ENCODE measurements at regions not wholly inside any gene's neighbourhood (a gene's known extent, or its start where the extent isn't known, plus 50 kb on each side); places are given as distances from the start of the nearest gene placed in this dataset.

DNA sequence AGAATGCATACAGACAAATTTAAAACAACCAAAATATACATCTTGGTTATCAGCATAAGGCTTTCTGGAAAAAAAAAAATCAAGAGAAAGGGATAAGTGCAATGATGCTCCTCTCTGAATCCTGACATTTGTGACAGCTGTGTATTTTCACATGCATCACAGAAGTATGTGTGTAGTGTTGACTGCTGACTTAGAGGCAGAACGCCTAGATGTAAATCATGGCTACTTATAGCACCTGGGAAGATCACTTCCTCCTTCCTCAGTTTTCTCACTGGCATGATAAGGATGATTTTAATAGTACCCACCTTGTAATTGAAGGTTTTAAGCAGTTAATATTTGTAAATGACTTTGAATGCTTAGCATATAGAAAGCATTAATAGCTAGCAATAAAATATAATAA is 112.5 kb downstream of the MRPL39 start:
- TF ChIP-seq RFX5 (IDR thresholded peaks at IDR 0.05) (no peak), EP300 (IDR thresholded peaks at IDR 0.05) (no peak), HDAC2 (IDR thresholded peaks at IDR 0.05) (no peak), HMGXB4 (CRISPR knock-in tag; IDR thresholded peaks at IDR 0.05; ENCODE audit: borderline replicate concordance) (no peak)
- TF ChIP-seq, protein P1, sequence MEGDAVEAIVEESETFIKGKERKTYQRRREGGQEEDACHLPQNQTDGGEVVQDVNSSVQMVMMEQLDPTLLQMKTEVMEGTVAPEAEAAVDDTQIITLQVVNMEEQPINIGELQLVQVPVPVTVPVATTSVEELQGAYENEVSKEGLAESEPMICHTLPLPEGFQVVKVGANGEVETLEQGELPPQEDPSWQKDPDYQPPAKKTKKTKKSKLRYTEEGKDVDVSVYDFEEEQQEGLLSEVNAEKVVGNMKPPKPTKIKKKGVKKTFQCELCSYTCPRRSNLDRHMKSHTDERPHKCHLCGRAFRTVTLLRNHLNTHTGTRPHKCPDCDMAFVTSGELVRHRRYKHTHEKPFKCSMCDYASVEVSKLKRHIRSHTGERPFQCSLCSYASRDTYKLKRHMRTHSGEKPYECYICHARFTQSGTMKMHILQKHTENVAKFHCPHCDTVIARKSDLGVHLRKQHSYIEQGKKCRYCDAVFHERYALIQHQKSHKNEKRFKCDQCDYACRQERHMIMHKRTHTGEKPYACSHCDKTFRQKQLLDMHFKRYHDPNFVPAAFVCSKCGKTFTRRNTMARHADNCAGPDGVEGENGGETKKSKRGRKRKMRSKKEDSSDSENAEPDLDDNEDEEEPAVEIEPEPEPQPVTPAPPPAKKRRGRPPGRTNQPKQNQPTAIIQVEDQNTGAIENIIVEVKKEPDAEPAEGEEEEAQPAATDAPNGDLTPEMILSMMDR (IDR thresholded peaks at IDR 0.05) = no peak

All from A549 (cell line).